ENCODE measurements at regions not wholly inside any gene's neighbourhood (a gene's known extent, or its start where the extent isn't known, plus 50 kb on each side); places are given as distances from the start of the nearest gene placed in this dataset.

DNA sequence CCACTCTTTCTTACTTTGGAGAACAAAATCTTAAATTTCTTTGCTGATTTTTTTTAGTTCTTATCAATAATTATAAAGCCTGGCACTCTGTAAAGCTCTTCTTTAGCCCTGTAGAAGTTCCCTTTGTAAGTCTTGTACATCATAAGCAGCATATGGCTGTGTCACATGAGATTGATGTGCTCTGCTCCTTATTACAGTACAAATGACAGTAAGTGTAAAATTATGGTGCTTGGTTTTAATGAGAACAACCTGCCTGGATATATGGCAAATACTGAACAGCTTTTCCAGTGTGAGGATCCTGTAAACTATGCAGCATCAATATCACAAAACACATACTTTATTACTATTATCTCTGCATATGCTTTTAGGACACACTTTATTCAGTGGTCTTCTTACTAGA is 145.9 kb upstream of the GNPDA2 start:
- TF ChIP-seq, protein P1, sequence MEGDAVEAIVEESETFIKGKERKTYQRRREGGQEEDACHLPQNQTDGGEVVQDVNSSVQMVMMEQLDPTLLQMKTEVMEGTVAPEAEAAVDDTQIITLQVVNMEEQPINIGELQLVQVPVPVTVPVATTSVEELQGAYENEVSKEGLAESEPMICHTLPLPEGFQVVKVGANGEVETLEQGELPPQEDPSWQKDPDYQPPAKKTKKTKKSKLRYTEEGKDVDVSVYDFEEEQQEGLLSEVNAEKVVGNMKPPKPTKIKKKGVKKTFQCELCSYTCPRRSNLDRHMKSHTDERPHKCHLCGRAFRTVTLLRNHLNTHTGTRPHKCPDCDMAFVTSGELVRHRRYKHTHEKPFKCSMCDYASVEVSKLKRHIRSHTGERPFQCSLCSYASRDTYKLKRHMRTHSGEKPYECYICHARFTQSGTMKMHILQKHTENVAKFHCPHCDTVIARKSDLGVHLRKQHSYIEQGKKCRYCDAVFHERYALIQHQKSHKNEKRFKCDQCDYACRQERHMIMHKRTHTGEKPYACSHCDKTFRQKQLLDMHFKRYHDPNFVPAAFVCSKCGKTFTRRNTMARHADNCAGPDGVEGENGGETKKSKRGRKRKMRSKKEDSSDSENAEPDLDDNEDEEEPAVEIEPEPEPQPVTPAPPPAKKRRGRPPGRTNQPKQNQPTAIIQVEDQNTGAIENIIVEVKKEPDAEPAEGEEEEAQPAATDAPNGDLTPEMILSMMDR (IDR thresholded peaks at IDR 0.05; ENCODE audit: low read depth, low read length): no peak
- TF ChIP-seq POLR2A (IDR thresholded peaks at IDR 0.05; ENCODE audit: extremely low read depth, insufficient read length): no peak
- TF ChIP-seq, protein P2, sequence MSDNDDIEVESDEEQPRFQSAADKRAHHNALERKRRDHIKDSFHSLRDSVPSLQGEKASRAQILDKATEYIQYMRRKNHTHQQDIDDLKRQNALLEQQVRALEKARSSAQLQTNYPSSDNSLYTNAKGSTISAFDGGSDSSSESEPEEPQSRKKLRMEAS (IDR thresholded peaks at IDR 0.05; ENCODE audit: low read depth, low read length): no peak

Measured in NB4 (cell line).